ENCODE measurements at regions not wholly inside any gene's neighbourhood (a gene's known extent, or its start where the extent isn't known, plus 50 kb on each side); places are given as distances from the start of the nearest gene placed in this dataset.

DNA sequence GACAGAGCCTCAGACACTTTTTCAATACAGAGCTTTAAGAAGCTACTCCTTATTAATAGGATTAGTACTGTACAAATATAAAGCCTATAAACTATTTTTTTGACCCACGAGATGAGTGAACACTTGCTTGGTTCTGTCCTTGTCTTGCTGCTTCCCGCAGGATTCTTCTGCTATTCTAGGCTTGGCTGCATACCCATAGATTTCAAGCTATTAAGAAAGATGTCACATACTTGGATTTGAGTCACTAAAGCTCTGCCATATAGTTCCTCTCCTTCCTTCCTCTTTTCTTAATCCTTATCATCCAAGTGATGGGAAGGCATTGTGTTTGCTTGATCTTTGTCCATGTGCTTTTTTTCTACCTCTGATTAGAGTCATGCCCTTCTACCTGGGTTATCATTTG is 361.2 kb upstream of the TRPC7 start:
- Histone ChIP-seq H2BK15ac (ENCODE audit: low read depth, low read length) (no peak overlapping the region), H3K36me3 (ENCODE audit: control insufficient read depth, insufficient read depth, low read length) (no peaks in the 10 kb centered on the region), H3K79me1 (ENCODE audit: low read depth in 1 of 2, low read length in 2 of 2) (no peaks in the 10 kb centered on the region), H2BK20ac (ENCODE audit: low read depth, low read length) (no peak overlapping the region), H3K27me3 (ENCODE audit: control insufficient read depth, insufficient read depth, low read length) (no peaks in the 10 kb centered on the region), H3K56ac (ENCODE audit: extremely low read depth, insufficient read depth, low read length) (no peak overlapping the region), H3K4me1 (ENCODE audit: control insufficient read depth, insufficient read depth, low read length) (no peaks in the 10 kb centered on the region), H3K9me3 (ENCODE audit: control insufficient read depth, insufficient read depth, low read length) (peaks cover 6% of the 10 kb centered on the region; the same call in 1 of the 2 replicates), H4K8ac (ENCODE audit: low read depth in 2 of 2, low read length in 2 of 2) (no peak overlapping the region), H3K9me1 (ENCODE audit: insufficient read depth, low read length) (no peaks in the 10 kb centered on the region), H3K4ac (ENCODE audit: low read depth, low read length) (no peak overlapping the region), H2BK120ac (ENCODE audit: low read depth, low read length) (no peak overlapping the region), H3K27ac (ENCODE audit: insufficient read depth, low read length) (no peak overlapping the region), H2AK5ac (ENCODE audit: low read depth, low read length) (no peak overlapping the region), H4K91ac (ENCODE audit: insufficient read depth, low read depth, low read length) (no peak overlapping the region), H3K23ac (ENCODE audit: low read depth, low read length) (no peak overlapping the region), H3K9ac (ENCODE audit: low read depth, low read length) (no peak overlapping the region), H4K5ac (ENCODE audit: low read depth, low read length) (no peak overlapping the region), H3K14ac (replicated peaks; ENCODE audit: low read depth, low read length) (no peak overlapping the region), H3K18ac (ENCODE audit: low read depth, low read length) (no peak overlapping the region), H4K20me1 (ENCODE audit: insufficient read depth, low read length) (no peaks in the 10 kb centered on the region), H2AFZ (replicated peaks; ENCODE audit: low read length, poor library complexity) (no peak overlapping the region), H2BK5ac (ENCODE audit: low read depth, low read length, poor library complexity, severe bottlenecking) (no peak overlapping the region), H3K4me3 (ENCODE audit: insufficient read depth, low read depth, low read length) (no peak overlapping the region), H3K4me2 (ENCODE audit: low read depth, low read length) (no peak overlapping the region), H2AK9ac (replicated peaks; ENCODE audit: low read depth, low read length, poor library complexity) (no peak overlapping the region)
- POLR2A ChIA-PET (ENCODE audit: unreplicated experiment): no interaction called here
- CTCF ChIA-PET: no interaction called here
- dilution Hi-C loops (cut with HindIII; ENCODE audit: low sequenced_read_pairs, unreplicated experiment): no loop called here
- in situ Hi-C loops (cut with MboI; ENCODE audit: low sequenced_read_pairs): no loop called here
- DNase-seq: no peak
- WGBS, 2 experiments (ENCODE audit: extremely low coverage in 2 of 2, insufficient read length in 1 of 2): no CpG with 5 or more reads among the region's 2 CpGs
- intact Hi-C loops (cut with micrococcal nuclease): no loop called here
- TF ChIP-seq BHLHE40 (IDR thresholded peaks at IDR 0.05; ENCODE audit: low read depth, low read length) (no peak), RFX5 (IDR thresholded peaks at IDR 0.05; ENCODE audit: low read depth, low read length) (no peak), FOS (IDR thresholded peaks at IDR 0.05; ENCODE audit: low read depth, low read length) (no peak), RAD21 (IDR thresholded peaks at IDR 0.05; ENCODE audit: low read length) (no peak), CHD1 (IDR thresholded peaks at IDR 0.05; ENCODE audit: low read depth, low read length) (no peak), SMC3 (IDR thresholded peaks at IDR 0.05; ENCODE audit: low read depth, low read length) (no peak), MAZ (IDR thresholded peaks at IDR 0.05; ENCODE audit: borderline replicate concordance, low read depth, low read length) (no peak), CEBPB (IDR thresholded peaks at IDR 0.05; ENCODE audit: low read depth, low read length) (no peak), NFE2L2 (IDR thresholded peaks at IDR 0.05; ENCODE audit: low read depth, low read length) (no peak), RCOR1 (IDR thresholded peaks at IDR 0.05; ENCODE audit: insufficient replicate concordance, low read length) (no peak), MAFK (IDR thresholded peaks at IDR 0.05; ENCODE audit: low read depth, low read length) (no peak), POLR2A (IDR thresholded peaks at IDR 0.05; ENCODE audit: low read depth, low read length) (no peak), MXI1 (IDR thresholded peaks at IDR 0.05; ENCODE audit: borderline replicate concordance, low read depth, low read length) (no peak)
- TF ChIP-seq, protein P1, sequence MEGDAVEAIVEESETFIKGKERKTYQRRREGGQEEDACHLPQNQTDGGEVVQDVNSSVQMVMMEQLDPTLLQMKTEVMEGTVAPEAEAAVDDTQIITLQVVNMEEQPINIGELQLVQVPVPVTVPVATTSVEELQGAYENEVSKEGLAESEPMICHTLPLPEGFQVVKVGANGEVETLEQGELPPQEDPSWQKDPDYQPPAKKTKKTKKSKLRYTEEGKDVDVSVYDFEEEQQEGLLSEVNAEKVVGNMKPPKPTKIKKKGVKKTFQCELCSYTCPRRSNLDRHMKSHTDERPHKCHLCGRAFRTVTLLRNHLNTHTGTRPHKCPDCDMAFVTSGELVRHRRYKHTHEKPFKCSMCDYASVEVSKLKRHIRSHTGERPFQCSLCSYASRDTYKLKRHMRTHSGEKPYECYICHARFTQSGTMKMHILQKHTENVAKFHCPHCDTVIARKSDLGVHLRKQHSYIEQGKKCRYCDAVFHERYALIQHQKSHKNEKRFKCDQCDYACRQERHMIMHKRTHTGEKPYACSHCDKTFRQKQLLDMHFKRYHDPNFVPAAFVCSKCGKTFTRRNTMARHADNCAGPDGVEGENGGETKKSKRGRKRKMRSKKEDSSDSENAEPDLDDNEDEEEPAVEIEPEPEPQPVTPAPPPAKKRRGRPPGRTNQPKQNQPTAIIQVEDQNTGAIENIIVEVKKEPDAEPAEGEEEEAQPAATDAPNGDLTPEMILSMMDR (conservative IDR thresholded peaks at IDR 0.05; ENCODE audit: low read depth, low read length): no peak
- TF ChIP-seq, protein P2, sequence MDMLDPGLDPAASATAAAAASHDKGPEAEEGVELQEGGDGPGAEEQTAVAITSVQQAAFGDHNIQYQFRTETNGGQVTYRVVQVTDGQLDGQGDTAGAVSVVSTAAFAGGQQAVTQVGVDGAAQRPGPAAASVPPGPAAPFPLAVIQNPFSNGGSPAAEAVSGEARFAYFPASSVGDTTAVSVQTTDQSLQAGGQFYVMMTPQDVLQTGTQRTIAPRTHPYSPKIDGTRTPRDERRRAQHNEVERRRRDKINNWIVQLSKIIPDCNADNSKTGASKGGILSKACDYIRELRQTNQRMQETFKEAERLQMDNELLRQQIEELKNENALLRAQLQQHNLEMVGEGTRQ (IDR thresholded peaks at IDR 0.05; ENCODE audit: low read depth, low read length): no peak
- TF ChIP-seq, protein P3, sequence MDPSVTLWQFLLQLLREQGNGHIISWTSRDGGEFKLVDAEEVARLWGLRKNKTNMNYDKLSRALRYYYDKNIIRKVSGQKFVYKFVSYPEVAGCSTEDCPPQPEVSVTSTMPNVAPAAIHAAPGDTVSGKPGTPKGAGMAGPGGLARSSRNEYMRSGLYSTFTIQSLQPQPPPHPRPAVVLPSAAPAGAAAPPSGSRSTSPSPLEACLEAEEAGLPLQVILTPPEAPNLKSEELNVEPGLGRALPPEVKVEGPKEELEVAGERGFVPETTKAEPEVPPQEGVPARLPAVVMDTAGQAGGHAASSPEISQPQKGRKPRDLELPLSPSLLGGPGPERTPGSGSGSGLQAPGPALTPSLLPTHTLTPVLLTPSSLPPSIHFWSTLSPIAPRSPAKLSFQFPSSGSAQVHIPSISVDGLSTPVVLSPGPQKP (IDR thresholded peaks at IDR 0.05; ENCODE audit: borderline replicate concordance, low read depth, low read length): no peak
- BruUV-seq (replicated peaks): no TSS peak
- ATAC-seq (ENCODE audit: low read depth): no peak

All from IMR-90 (cell line).